Upper lobe of left lung (tissue), 6 donors: ENCODE measurements at regions not wholly inside any gene's neighbourhood (a gene's known extent, or its start where the extent isn't known, plus 50 kb on each side); places are given as distances from the start of the nearest gene placed in this dataset.

Source experiments
- ATAC-seq, 2 donors: fragments of 200-7000 bp; cut with Tn5 transposase; one replicate each; pipeline ENCODE4 v1.9.1; 2022; ENCODE audit warnings: mild to moderate bottlenecking in 2 of 2, moderate library complexity in 2 of 2; ENCODE audit not compliant: low FRiP score in 2 of 2
- DNase-seq, 2 donors: peaks; one replicate each; pipeline ENCODE4 v3.0.0-alpha.2; 2019 to 2020
- H3K27ac ChIP-seq, 4 donors: fragments of 200-600 bp; sonication (generic); one replicate each; pipeline ENCODE4 v1.5.1; 2016 to 2019
- H3K27me3 ChIP-seq, 4 donors: fragments of 200-600 bp; sonication (generic); one replicate each; pipeline ENCODE4 v1.5.1; 2017 to 2019
- H3K36me3 ChIP-seq, 4 donors: fragments of 200-600 bp; sonication (generic); one replicate each; pipeline ENCODE4 v1.5.1; 2016 to 2019
- H3K4me1 ChIP-seq, 4 donors: fragments of 200-600 bp; sonication (generic); one replicate each; pipeline ENCODE4 v1.5.1; 2018 to 2019
- H3K4me3 ChIP-seq, 4 donors: fragments of 200-600 bp; sonication (generic); one replicate each; pipeline ENCODE4 v1.5.1; 2017 to 2019; ENCODE audit warnings: mild to moderate bottlenecking in 2 of 4, moderate library complexity in 1 of 4
- H3K9me3 ChIP-seq, 4 donors: fragments of 200-600 bp; sonication (generic); one replicate each; pipeline ENCODE4 v1.5.1; 2018 to 2019
- CTCF ChIP-seq, 6 experiments: fragments of 450-650 bp in 4 of 6; fragments of 200-600 bp in 2 of 6; sonication (generic) in 2 of 6; IDR thresholded peaks; one replicate each; pipeline ENCODE4 v1.5.1; 2016 to 2019; ENCODE audit warnings: antibody characterized with exemption in 6 of 6
- EP300 ChIP-seq, 4 donors: sonication (generic); formaldehyde crosslinking; IDR thresholded peaks; one replicate each; pipeline ENCODE4 v1.5.1; 2017; ENCODE audit warnings: antibody characterized with exemption in 4 of 4, control low read depth in 2 of 4
- POLR2A ChIP-seq, 4 donors: fragments of 450-650 bp; IDR thresholded peaks; one replicate each; pipeline ENCODE4 v1.5.1; 2016 to 2017; ENCODE audit warnings: antibody characterized with exemption in 4 of 4, mild to moderate bottlenecking in 2 of 4
- POLR2AphosphoS5 ChIP-seq, 2 donors: sonication (generic); formaldehyde crosslinking; IDR thresholded peaks; one replicate each; pipeline ENCODE4 v1.5.1; 2017; ENCODE audit warnings: antibody characterized with exemption in 2 of 2
- WGBS, 2 donors: methylation state at CpG; one replicate each; pipeline ENCODE4 v1.1.5; 2017 to 2018; 5-methylcytosine and 5-hydroxymethylcytosine counted together
- donor health status: DM: no; HTN: no; CAD: no; lungs with moderate emphysema.
- donor health status: DM: no; HTN: yes; CAD: no; lungs with severe emphysema.

GRCh38 chr13:99868767-99869166, 102.8 kb downstream of the ZIC5 start:
- no peak overlapping the region for H3K4me3 ChIP-seq
- no peaks in the 10 kb centered on the region for H3K27me3 ChIP-seq
- TF ChIP-seq POLR2A (IDR thresholded peaks at IDR 0.05) (no peak), EP300 (IDR thresholded peaks at IDR 0.05) (no peak), POLR2AphosphoS5 (IDR thresholded peaks at IDR 0.05) (no peak)
- DNase-seq, result no peak
- ATAC-seq, result no peak
- H3K36me3 ChIP-seq, result no peaks in the 10 kb centered on the region
- H3K27ac ChIP-seq, result no peak overlapping the region
- peaks cover 0 to 4% (median 0%) of the 10 kb centered on the region in 4 donors for H3K4me1 ChIP-seq
- no peaks in the 10 kb centered on the region for H3K9me3 ChIP-seq
- 92 to 95% methylated on average over 3 of the region's 3 CpGs for WGBS, 2 donors

GRCh38 chr13:99867535-99868257, 103.9 kb downstream of the ZIC5 start:
- no peak overlapping the region for H3K4me3 ChIP-seq
- no peaks in the 10 kb centered on the region for H3K36me3 ChIP-seq
- no peak overlapping the region for H3K27ac ChIP-seq
- no peaks in the 10 kb centered on the region for H3K9me3 ChIP-seq
- H3K4me1 ChIP-seq, result peaks cover 0 to 4% (median 0%) of the 10 kb centered on the region in 4 donors
- no peak for DNase-seq
- 90 to 93% methylated on average over 14 of the region's 14 CpGs for WGBS, 2 donors
- TF ChIP-seq EP300 (IDR thresholded peaks at IDR 0.05) (no peak), POLR2A (IDR thresholded peaks at IDR 0.05) (no peak), CTCF (IDR thresholded peaks at IDR 0.05) (no peak), POLR2AphosphoS5 (IDR thresholded peaks at IDR 0.05) (no peak)
- ATAC-seq, result no peak
- no peaks in the 10 kb centered on the region for H3K27me3 ChIP-seq

- Histone ChIP-seq H3K9me3 (no peaks in the 10 kb centered on the region), H3K4me1 (peaks cover 0 to 4% (median 0%) of the 10 kb centered on the region in 4 donors), H3K36me3 (no peaks in the 10 kb centered on the region), H3K4me3 (no peak overlapping the region), H3K27me3 (no peaks in the 10 kb centered on the region), H3K27ac (no peak overlapping the region)
- TF ChIP-seq CTCF (IDR thresholded peaks at IDR 0.05) (no peak), POLR2AphosphoS5 (IDR thresholded peaks at IDR 0.05) (no peak), EP300 (IDR thresholded peaks at IDR 0.05) (no peak), POLR2A (IDR thresholded peaks at IDR 0.05) (no peak)
- DNase-seq (no peak), ATAC-seq (no peak)
- WGBS, 2 donors, result 97 to 99% methylated on average over 7 of the region's 7 CpGs
These were observed 104.8 kb downstream of the ZIC5 start for GRCh38 chr13:99866781-99867180.

GRCh38 chr13:99865420-99865930, 106.1 kb downstream of the ZIC5 start:
- whole genome bisulfite sequencing, 2 donors, result 87 to 92% methylated on average over 11 of the region's 11 CpGs
- ATAC-seq (no peak), DNase-seq (no peak)
- no peak for TF ChIP-seq POLR2A (IDR thresholded peaks at IDR 0.05)
- no peak for TF ChIP-seq POLR2AphosphoS5 (IDR thresholded peaks at IDR 0.05)
- no peak for TF ChIP-seq CTCF (IDR thresholded peaks at IDR 0.05)
- TF ChIP-seq EP300 (IDR thresholded peaks at IDR 0.05), result no peak
- Histone ChIP-seq H3K4me1 (no peaks in the 10 kb centered on the region), H3K27ac (no peak overlapping the region), H3K36me3 (no peaks in the 10 kb centered on the region), H3K4me3 (no peak overlapping the region), H3K27me3 (no peaks in the 10 kb centered on the region), H3K9me3 (no peaks in the 10 kb centered on the region)

- DNase-seq (no peak), ATAC-seq (no peak)
- H3K27me3 ChIP-seq, result no peaks in the 10 kb centered on the region
- no peak overlapping the region for H3K4me3 ChIP-seq
- 76 to 80% methylated on average over 10 of the region's 10 CpGs for WGBS, 2 donors
- H3K27ac ChIP-seq, result no peak overlapping the region
- no peaks in the 10 kb centered on the region for H3K9me3 ChIP-seq
- no peaks in the 10 kb centered on the region for H3K4me1 ChIP-seq
- TF ChIP-seq EP300 (IDR thresholded peaks at IDR 0.05) (no peak), POLR2A (IDR thresholded peaks at IDR 0.05) (no peak), CTCF (IDR thresholded peaks at IDR 0.05) (no peak), POLR2AphosphoS5 (IDR thresholded peaks at IDR 0.05) (no peak)
- H3K36me3 ChIP-seq, result no peaks in the 10 kb centered on the region
These were observed 107.0 kb downstream of the ZIC5 start for GRCh38 chr13:99864627-99864990.
